Testis (tissue), 2 donors: ENCODE measurements at regions not wholly inside any gene's neighbourhood (a gene's known extent, or its start where the extent isn't known, plus 50 kb on each side); places are given as distances from the start of the nearest gene placed in this dataset.

Source experiments
- POLR2A ChIP-seq: fragments of 450-650 bp; IDR thresholded peaks from one replicate; pipeline ENCODE4 v1.6.1; 2017; ENCODE audit warnings: antibody characterized with exemption, mild to moderate bottlenecking, moderate library complexity
- TF ChIP-seq, protein P1 (sequence below), 3 experiments: fragments of 450-650 bp in 2 of 3; fragments of 200-600 bp in 1 of 3; sonication (generic) in 1 of 3; IDR thresholded peaks; one replicate each; pipeline ENCODE4 v1.5.1; 2016 to 2019; ENCODE audit warnings: antibody characterized with exemption in 3 of 3, mild to moderate bottlenecking in 2 of 3, moderate library complexity in 1 of 3

DNA sequence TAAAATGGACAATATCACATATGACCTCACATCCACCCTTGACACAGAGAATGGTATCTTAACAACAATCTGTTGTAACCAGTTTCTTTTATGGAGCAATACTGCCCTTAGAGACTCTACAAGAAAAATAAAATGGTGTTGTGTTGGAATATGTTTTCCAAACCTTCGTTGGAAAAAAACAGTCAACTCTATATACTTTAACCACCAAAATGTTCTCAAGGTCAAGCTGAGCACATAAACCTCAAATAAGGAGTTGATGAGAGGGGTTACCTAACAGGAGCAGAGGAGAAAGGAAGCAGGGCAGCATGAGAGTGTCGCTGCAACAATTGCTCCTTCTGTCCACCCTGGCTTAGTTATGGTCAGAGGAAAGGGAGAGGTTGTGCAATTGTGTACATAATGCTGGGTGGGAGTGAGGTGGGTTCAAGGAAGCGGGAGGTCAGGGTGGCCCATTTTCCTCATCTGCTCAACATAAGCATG, 179.2 kb upstream of the BMP4 start:
- TF ChIP-seq POLR2A, result no peak
- TF ChIP-seq, protein P1, sequence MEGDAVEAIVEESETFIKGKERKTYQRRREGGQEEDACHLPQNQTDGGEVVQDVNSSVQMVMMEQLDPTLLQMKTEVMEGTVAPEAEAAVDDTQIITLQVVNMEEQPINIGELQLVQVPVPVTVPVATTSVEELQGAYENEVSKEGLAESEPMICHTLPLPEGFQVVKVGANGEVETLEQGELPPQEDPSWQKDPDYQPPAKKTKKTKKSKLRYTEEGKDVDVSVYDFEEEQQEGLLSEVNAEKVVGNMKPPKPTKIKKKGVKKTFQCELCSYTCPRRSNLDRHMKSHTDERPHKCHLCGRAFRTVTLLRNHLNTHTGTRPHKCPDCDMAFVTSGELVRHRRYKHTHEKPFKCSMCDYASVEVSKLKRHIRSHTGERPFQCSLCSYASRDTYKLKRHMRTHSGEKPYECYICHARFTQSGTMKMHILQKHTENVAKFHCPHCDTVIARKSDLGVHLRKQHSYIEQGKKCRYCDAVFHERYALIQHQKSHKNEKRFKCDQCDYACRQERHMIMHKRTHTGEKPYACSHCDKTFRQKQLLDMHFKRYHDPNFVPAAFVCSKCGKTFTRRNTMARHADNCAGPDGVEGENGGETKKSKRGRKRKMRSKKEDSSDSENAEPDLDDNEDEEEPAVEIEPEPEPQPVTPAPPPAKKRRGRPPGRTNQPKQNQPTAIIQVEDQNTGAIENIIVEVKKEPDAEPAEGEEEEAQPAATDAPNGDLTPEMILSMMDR (IDR thresholded peaks at IDR 0.05), result no peak
